ENCODE measurements at regions not wholly inside any gene's neighbourhood (a gene's known extent, or its start where the extent isn't known, plus 50 kb on each side); places are given as distances from the start of the nearest gene placed in this dataset.

GRCh38 chr12:107978641-107979040, 150.4 kb upstream of the WSCD2 start:
- TF ChIP-seq EZH2 (IDR thresholded peaks at IDR 0.05) (no peak), EGR1 (IDR thresholded peaks at IDR 0.05; ENCODE audit: low read depth) (no peak), EZH2phosphoT487 (IDR thresholded peaks at IDR 0.05; ENCODE audit: borderline replicate concordance) (no peak), REST (IDR thresholded peaks at IDR 0.05; ENCODE audit: low read depth) (no peak), CTCF (IDR thresholded peaks at IDR 0.05 in 2 of 3, conservative IDR thresholded peaks at IDR 0.05 in 1 of 3; ENCODE audit: borderline replicate concordance in 1 of 3, insufficient read depth in 1 of 3, low read depth in 2 of 3, low read length in 2 of 3) (no peak), CEBPB (IDR thresholded peaks at IDR 0.05; ENCODE audit: low read depth) (no peak), MAX (IDR thresholded peaks at IDR 0.05) (no peak), CBX3 (IDR thresholded peaks at IDR 0.05; ENCODE audit: low read depth) (no peak)

All from HCT116 (cell line).